Endothelial cell of umbilical vein (primary cell): ENCODE measurements at regions not wholly inside any gene's neighbourhood (a gene's known extent, or its start where the extent isn't known, plus 50 kb on each side); places are given as distances from the start of the nearest gene placed in this dataset.

Experiments used
- BruUV-seq: library from RNA; stranded (reverse); fragments of 400-500 nt; replicated peaks from 2 replicates; lab custom pipeline; 2021; lab: Mats Ljungman, UMichigan
- CTCF ChIA-PET: fragments of 300-600, 350-600 bp; sonication (Branson Sonifier 250); formaldehyde crosslinking; loops from one replicate; lab custom pipeline; 2021; ENCODE audit warnings: antibody characterized with exemption, inconsistent platforms; lab: Charles Lee
- POLR2A ChIA-PET: fragments of 300-600, 350-600 bp; sonication (Branson Sonifier 250); formaldehyde crosslinking; loops from one replicate; lab custom pipeline; 2021; ENCODE audit warnings: antibody characterized with exemption, inconsistent platforms; lab: Charles Lee
- DNase-seq: peaks from one replicate; pipeline ENCODE4 v3.0.0-alpha.2; 2011; ENCODE audit warnings: low read depth, low spot score
- FAIRE-seq: peaks from 2 replicates; lab custom pipeline; 2011; peaks lifted over from hg19 to GRCh38; lab: Jason Lieb, UNC
- H2AFZ ChIP-seq: 2 replicates; pipeline ENCODE4 v1.6.0; 2012; ENCODE audit warnings: low read depth, low read length, control low read depth, inconsistent platforms
- H3K27ac ChIP-seq: 2 replicates; pipeline ENCODE4 v1.5.1; 2011; ENCODE audit warnings: low read depth, mild to moderate bottlenecking, control low read depth, low read length, moderate library complexity; ENCODE audit not compliant: insufficient read depth
- H3K27me3 ChIP-seq, 2 experiments: 2 replicates each; pipeline versions ENCODE4 v1.6.0 to v1.6.1; 2011; ENCODE audit warnings: low read length in 2 of 2, mixed read lengths in 1 of 2; ENCODE audit not compliant: control insufficient read depth in 2 of 2, insufficient read depth in 2 of 2
- H3K36me3 ChIP-seq, 2 experiments: 2 replicates in 1 of 2; 3 replicates in 1 of 2; pipeline ENCODE4 v1.5.1; 2011; ENCODE audit warnings: low read length in 2 of 2, mild to moderate bottlenecking in 1 of 2, moderate library complexity in 1 of 2; ENCODE audit not compliant: control insufficient read depth in 2 of 2, insufficient read depth in 2 of 2; ENCODE audit errors: extremely low read depth in 1 of 2
- H3K4me1 ChIP-seq: 3 replicates; pipeline ENCODE4 v1.5.1; 2011; ENCODE audit warnings: mild to moderate bottlenecking, low read length; ENCODE audit not compliant: control insufficient read depth, insufficient read depth; ENCODE audit errors: extremely low read depth
- H3K4me2 ChIP-seq: 2 replicates; pipeline ENCODE4 v1.6.1; 2011; ENCODE audit warnings: low read length, control low read depth, mixed read lengths; ENCODE audit not compliant: insufficient read depth
- H3K4me3 ChIP-seq, 3 experiments: fragments of 200-600 bp in 1 of 3; sonication (generic), shearing (Covaris generic) in 1 of 3; replicated peaks in 1 of 3; 2 replicates each; pipeline ENCODE4 v1.5.1; 2011 to 2016; ENCODE audit warnings: control low read depth in 3 of 3, low read length in 3 of 3, mild to moderate bottlenecking in 2 of 3, inconsistent platforms in 1 of 3, low read depth in 1 of 3, moderate library complexity in 1 of 3; ENCODE audit not compliant: insufficient read depth in 1 of 3
- H3K79me2 ChIP-seq: 2 replicates; pipeline ENCODE4 v1.6.0; 2012; ENCODE audit warnings: low read length, inconsistent platforms; ENCODE audit not compliant: control insufficient read depth, insufficient read depth
- H3K9ac ChIP-seq: replicated peaks from 2 replicates; pipeline ENCODE3; 2011; ENCODE audit warnings: low read length, control low read depth; ENCODE audit not compliant: insufficient read depth; ENCODE audit errors: extremely low read depth
- H3K9me1 ChIP-seq: replicated peaks from 3 replicates; pipeline ENCODE4 v1.6.0; 2011; ENCODE audit warnings: mild to moderate bottlenecking, low read length; ENCODE audit not compliant: control insufficient read depth, insufficient read depth; ENCODE audit errors: extremely low read depth
- H3K9me3 ChIP-seq: replicated peaks from 2 replicates; pipeline ENCODE4 v1.5.1; 2012; ENCODE audit warnings: low read length, inconsistent platforms; ENCODE audit not compliant: control insufficient read depth, insufficient read depth
- H4K20me1 ChIP-seq: replicated peaks from 2 replicates; pipeline ENCODE3; 2011; ENCODE audit warnings: mild to moderate bottlenecking, low read length; ENCODE audit not compliant: control insufficient read depth, insufficient read depth; ENCODE audit errors: extremely low read depth
- CTCF ChIP-seq, 2 donors: IDR thresholded peaks; 1 replicate in 1 of 2; 2 replicates in 1 of 2; pipeline ENCODE4 v1.5.1; 2011; ENCODE audit warnings: low read length in 2 of 2, mild to moderate bottlenecking in 2 of 2, moderate library complexity in 2 of 2, control low read depth in 1 of 2, inconsistent platforms in 1 of 2, low read depth in 1 of 2; ENCODE audit not compliant: insufficient read depth in 1 of 2; ENCODE audit errors: extremely low read depth in 1 of 2
- EZH2 ChIP-seq: IDR thresholded peaks from 2 replicates; pipeline ENCODE4 v1.6.1; 2012; ENCODE audit warnings: borderline replicate concordance, low read depth, mild to moderate bottlenecking, moderate library complexity, low read length, inconsistent platforms; ENCODE audit not compliant: severe bottlenecking
- FOS ChIP-seq: IDR thresholded peaks from 2 replicates; pipeline ENCODE4 v1.6.1; 2011; ENCODE audit warnings: mild to moderate bottlenecking, low read length, moderate library complexity, borderline replicate concordance; ENCODE audit not compliant: insufficient read depth
- GATA2 ChIP-seq: IDR thresholded peaks from 2 replicates; pipeline ENCODE4 v1.7.0; 2011; ENCODE audit warnings: low read depth, mild to moderate bottlenecking, moderate library complexity, mixed read lengths, low read length; ENCODE audit not compliant: insufficient read length, insufficient read depth
- JUN ChIP-seq: IDR thresholded peaks from 2 replicates; pipeline ENCODE4 v1.6.1; 2011; ENCODE audit warnings: borderline replicate concordance, low read depth; ENCODE audit not compliant: insufficient read length, insufficient read depth
- MAX ChIP-seq: IDR thresholded peaks from 2 replicates; pipeline ENCODE4 v1.6.1; 2011; ENCODE audit not compliant: insufficient read depth, insufficient read length
- MYC ChIP-seq: IDR thresholded peaks from one replicate; pipeline ENCODE4 v1.6.1; 2011; ENCODE audit warnings: mild to moderate bottlenecking, low read depth, low read length
- POLR2A ChIP-seq: IDR thresholded peaks from 2 replicates; pipeline ENCODE4 v1.6.1; 2012; ENCODE audit warnings: low read depth, mild to moderate bottlenecking, control low read depth, low read length
- POLR2AphosphoS5 ChIP-seq: IDR thresholded peaks from 2 replicates; pipeline ENCODE4 v1.6.1; 2012; ENCODE audit warnings: low read depth, mild to moderate bottlenecking, control low read depth, low read length, moderate library complexity; ENCODE audit not compliant: insufficient read depth
- dilution Hi-C: fragments of 300-500 bp; cut with MboI; formaldehyde crosslinking; loops from one replicate; pipeline ENCODE4 v1.15.0; 2019; ENCODE audit warnings: low sequenced_read_pairs; ENCODE audit not compliant: extremely low pct_ligation_motif_present
- intact Hi-C: fragments of 100-400 bp; cut with micrococcal nuclease; formaldehyde crosslinking; loops from one replicate; pipeline ENCODE4 v1.10.0; 2022

- ChIA-PET CTCF (interaction anchor here (0.7 to 1.8 kb wide), 3 partner anchors 10 to 350 kb away, joined by 3 to 5 read pairs (median 3); no protein-coding TSS in a partner anchor), POLR2A (no interaction called here)
- FAIRE-seq (no peak), DNase-seq (no peak)
- Histone ChIP-seq H3K4me2 (peak overlapping the region; percentile 98), H3K4me1 (peaks cover 16% of the 10 kb centered on the region), H3K9ac (no peak overlapping the region), H3K79me2 (no peaks in the 10 kb centered on the region), H2AFZ (no peak overlapping the region), H3K9me1 (no peaks in the 10 kb centered on the region), H3K27me3 (peaks cover 12 to 14% of the 10 kb centered on the region in 2 experiments), H3K36me3 (no peaks in the 10 kb centered on the region), H3K4me3 (peak overlapping the region in 1 of 3 experiments; percentile 53), H3K27ac (no peak overlapping the region), H4K20me1 (no peaks in the 10 kb centered on the region), H3K9me3 (no peaks in the 10 kb centered on the region)
- no TSS peak for BruUV-seq
- dilution Hi-C loops, result no loop called here
- no peak for TF ChIP-seq MYC
- no peak for TF ChIP-seq MAX
- TF ChIP-seq POLR2A, result no peak
- intact Hi-C loops, result loop anchor here (10.0 kb wide), 1 partner anchor 702 kb away; no protein-coding TSS in a partner anchor
These were observed 227.3 kb upstream of the C2CD4B start for GRCh38 chr15:62392376-62392775.

- H3K4me1 ChIP-seq, result peaks cover 16% of the 10 kb centered on the region
- FAIRE-seq (no peak), DNase-seq (no peak)
- no peaks in the 10 kb centered on the region for H3K9me3 ChIP-seq
- POLR2A ChIA-PET, result no interaction called here
- no peaks in the 10 kb centered on the region for H3K36me3 ChIP-seq
- no peaks in the 10 kb centered on the region for H3K9me1 ChIP-seq
- H2AFZ ChIP-seq, result no peak overlapping the region
- peaks cover 12 to 14% of the 10 kb centered on the region in 2 experiments for H3K27me3 ChIP-seq
- intact Hi-C loops (loop anchor here (10.0 kb wide), 1 partner anchor 702 kb away; no protein-coding TSS in a partner anchor), dilution Hi-C loops (no loop called here)
- TF ChIP-seq POLR2AphosphoS5 (no peak), MYC (no peak), GATA2 (no peak), EZH2 (no peak), MAX (no peak), FOS (no peak), POLR2A (no peak), CTCF (IDR thresholded peaks at IDR 0.05; ENCODE audit: extremely low read depth in 1 of 2, insufficient read depth in 1 of 2, low read depth in 1 of 2, low read length in 2 of 2) (no peak), JUN (no peak)
- no peaks in the 10 kb centered on the region for H4K20me1 ChIP-seq
- no peak overlapping the region for H3K4me2 ChIP-seq
- H3K4me3 ChIP-seq, result no peak overlapping the region
- H3K27ac ChIP-seq, result no peak overlapping the region
- H3K9ac ChIP-seq, result no peak overlapping the region
- CTCF ChIA-PET, result no interaction called here
- no TSS peak for BruUV-seq
- H3K79me2 ChIP-seq, result no peaks in the 10 kb centered on the region
These were observed 228.1 kb upstream of the C2CD4B start for GRCh38 chr15:62393196-62393595.
